ENCODE measurements at regions not wholly inside any gene's neighbourhood (a gene's known extent, or its start where the extent isn't known, plus 50 kb on each side); places are given as distances from the start of the nearest gene placed in this dataset.
"Not testable (repeated sequence)": the region's sequence is repeated elsewhere in the genome, so short reads cannot be mapped to it uniquely, and the experiment has no call there.

GRCh38 chr4:178963446-178964045, 1521.3 kb upstream of the AGA start:
- peak; percentile 60 for DNase-seq (ENCODE audit: low spot score)

GRCh38 chr4:178966644-178967043, 1524.4 kb upstream of the AGA start:
- DNase-seq (ENCODE audit: low spot score): no peak

- DNase-seq (ENCODE audit: low spot score): peak; percentile 2
Observed at GRCh38 chr4:178970433-178971140, 1528.3 kb upstream of the AGA start.

GRCh38 chr4:178976861-178977260, 1534.6 kb upstream of the AGA start:
- no peak for DNase-seq (ENCODE audit: low spot score)

- no peak for DNase-seq (ENCODE audit: low spot score)
Observed at GRCh38 chr4:178993306-178993705, 1551.1 kb upstream of the AGA start.

GRCh38 chr4:179001918-179002317, 1559.7 kb upstream of the AGA start:
- no peak for DNase-seq (ENCODE audit: low spot score)

GRCh38 chr4:179007755-179008154, 1565.5 kb upstream of the AGA start:
- no peak for DNase-seq (ENCODE audit: low spot score)

- DNase-seq (ENCODE audit: low spot score): no peak
Observed at GRCh38 chr4:179017581-179017980, 1575.3 kb upstream of the AGA start.

GRCh38 chr4:179027569-179027968, 1585.3 kb upstream of the AGA start:
- no peak for DNase-seq (ENCODE audit: low spot score)

GRCh38 chr4:179028321-179028720, 1586.1 kb upstream of the AGA start:
- peak; percentile 92 for DNase-seq (ENCODE audit: low spot score)

GRCh38 chr4:179029683-179030082, 1587.4 kb upstream of the AGA start:
- no peak for DNase-seq (ENCODE audit: low spot score)

- DNase-seq (ENCODE audit: low spot score): no peak
Observed at GRCh38 chr4:179040259-179040658, 1598.0 kb upstream of the AGA start.

GRCh38 chr4:179048839-179049453, 1606.7 kb upstream of the AGA start:
- DNase-seq (ENCODE audit: low spot score): no peak

- DNase-seq (ENCODE audit: low spot score): peak; percentile 25
Observed at GRCh38 chr4:179051206-179051605, 1609.0 kb upstream of the AGA start.

GRCh38 chr4:179059396-179059795, 1617.2 kb upstream of the AGA start:
- DNase-seq (ENCODE audit: low spot score): no peak

GRCh38 chr4:179066254-179066653, 1624.0 kb upstream of the AGA start:
- not testable (repeated sequence) for DNase-seq (ENCODE audit: low spot score)

GRCh38 chr4:179071131-179071530, 1628.9 kb upstream of the AGA start:
- no peak for DNase-seq (ENCODE audit: low spot score)

GRCh38 chr4:179076865-179077264, 1634.6 kb upstream of the AGA start:
- no peak for DNase-seq (ENCODE audit: low spot score)

- peak; percentile 44 for DNase-seq (ENCODE audit: low spot score)
Observed at GRCh38 chr4:179095585-179096221, 1653.5 kb upstream of the AGA start.

- DNase-seq (ENCODE audit: low spot score): peak; percentile 16
Observed at GRCh38 chr4:179097741-179098140, 1655.5 kb upstream of the AGA start.

- no peak for DNase-seq (ENCODE audit: low spot score)
Observed at GRCh38 chr4:179110356-179110755, 1668.1 kb upstream of the AGA start.

GRCh38 chr4:179110816-179111215, 1668.6 kb upstream of the AGA start:
- no peak for DNase-seq (ENCODE audit: low spot score)

Measured in umbilical cord (tissue), 1 donor.